Daoy (cell line): ENCODE measurements at regions not wholly inside any gene's neighbourhood (a gene's known extent, or its start where the extent isn't known, plus 50 kb on each side); places are given as distances from the start of the nearest gene placed in this dataset.

ENCODE experiments used
- DNase-seq: peaks from one replicate; pipeline ENCODE4 v3.0.0-alpha.2; 2015; ENCODE audit warnings: low read depth

GRCh38 chr15:94099574-94099960, 131.8 kb upstream of the MCTP2 start:
- DNase-seq, result no peak

- DNase-seq, result no peak
These were observed 132.3 kb upstream of the MCTP2 start for GRCh38 chr15:94098921-94099573.

- no peak for DNase-seq
These were observed 133.8 kb upstream of the MCTP2 start for GRCh38 chr15:94097552-94097951.

- DNase-seq, result no peak
These were observed 137.1 kb upstream of the MCTP2 start for GRCh38 chr15:94094310-94094709.

- DNase-seq, result peak; percentile 13
These were observed 145.0 kb upstream of the MCTP2 start for GRCh38 chr15:94086341-94086740.

- peak; percentile 93 for DNase-seq
These were observed 147.8 kb upstream of the MCTP2 start for GRCh38 chr15:94083467-94084052.

- DNase-seq, result no peak
These were observed 149.5 kb upstream of the MCTP2 start for GRCh38 chr15:94081829-94082228.

GRCh38 chr15:94080989-94081605, 150.3 kb upstream of the MCTP2 start:
- DNase-seq, result no peak

GRCh38 chr15:94080416-94080815, 150.9 kb upstream of the MCTP2 start:
- DNase-seq, result peak; percentile 88

GRCh38 chr15:94079968-94080367, 151.4 kb upstream of the MCTP2 start:
- DNase-seq, result no peak

GRCh38 chr15:94079459-94079858, 151.9 kb upstream of the MCTP2 start:
- no peak for DNase-seq

- no peak for DNase-seq
These were observed 153.4 kb upstream of the MCTP2 start for GRCh38 chr15:94077938-94078337.

- no peak for DNase-seq
These were observed 156.0 kb upstream of the MCTP2 start for GRCh38 chr15:94075349-94075748.

- DNase-seq, result peak; percentile 92
These were observed 160.7 kb upstream of the MCTP2 start for GRCh38 chr15:94070356-94071295.

- no peak for DNase-seq
These were observed 161.5 kb upstream of the MCTP2 start for GRCh38 chr15:94069844-94070243.

- no peak for DNase-seq
These were observed 164.6 kb upstream of the MCTP2 start for GRCh38 chr15:94066811-94067210.

GRCh38 chr15:94066046-94066445, 165.3 kb upstream of the MCTP2 start:
- DNase-seq, result no peak

GRCh38 chr15:94064676-94065313, 166.6 kb upstream of the MCTP2 start:
- no peak for DNase-seq

- DNase-seq, result peak; percentile 29
These were observed 170.3 kb upstream of the MCTP2 start for GRCh38 chr15:94061041-94061440.

- no peak for DNase-seq
These were observed 172.3 kb upstream of the MCTP2 start for GRCh38 chr15:94059013-94059587.

GRCh38 chr15:94057305-94057704, 174.1 kb upstream of the MCTP2 start:
- no peak for DNase-seq
